NCI-H774 (cell line): ENCODE measurements at regions not wholly inside any gene's neighbourhood (a gene's known extent, or its start where the extent isn't known, plus 50 kb on each side); places are given as distances from the start of the nearest gene placed in this dataset.
"Not testable (repeated sequence)": the region's sequence is repeated elsewhere in the genome, so short reads cannot be mapped to it uniquely, and the experiment has no call there.

Experiments
- DNase-seq: peaks from one replicate; lab custom pipeline; 2025; lab: John Stamatoyannopoulos, UW

DNA sequence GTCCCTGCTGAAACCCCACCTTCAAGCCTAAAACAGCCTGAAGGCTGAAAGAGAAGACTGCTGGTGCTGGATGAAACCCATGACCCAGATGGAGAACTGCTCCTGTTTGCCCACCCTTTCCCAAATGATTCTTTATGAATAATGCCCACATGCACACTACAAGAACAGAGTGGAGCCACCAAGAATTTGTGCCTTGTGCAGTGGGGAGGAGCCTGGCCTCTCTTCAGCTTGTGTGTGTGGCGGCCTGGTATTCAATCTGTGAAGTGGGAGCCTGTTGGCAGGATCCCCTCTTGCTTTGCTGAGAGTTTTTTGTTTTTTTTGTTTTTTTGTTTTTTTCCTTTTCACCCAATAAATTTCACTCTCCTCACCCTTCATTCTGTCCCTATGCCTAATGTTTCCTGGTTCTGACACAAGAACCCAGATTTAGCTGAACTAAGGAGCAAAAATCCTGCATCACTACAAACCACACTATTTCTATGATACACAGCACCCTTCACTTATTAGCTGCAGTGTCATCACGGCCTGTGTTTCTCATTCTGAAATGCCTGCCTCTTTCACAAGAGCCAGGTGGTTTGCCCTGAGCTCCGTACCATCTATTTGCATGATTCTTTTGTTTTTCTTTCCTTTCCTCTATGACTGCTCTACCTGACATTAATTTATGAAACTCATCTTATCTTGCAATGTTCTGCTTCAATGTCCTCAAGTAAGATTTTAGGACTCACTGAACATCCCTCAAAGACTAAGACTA lies 585.5 kb upstream of the ATXN7L3B start:
- DNase-seq = no peak

DNA sequence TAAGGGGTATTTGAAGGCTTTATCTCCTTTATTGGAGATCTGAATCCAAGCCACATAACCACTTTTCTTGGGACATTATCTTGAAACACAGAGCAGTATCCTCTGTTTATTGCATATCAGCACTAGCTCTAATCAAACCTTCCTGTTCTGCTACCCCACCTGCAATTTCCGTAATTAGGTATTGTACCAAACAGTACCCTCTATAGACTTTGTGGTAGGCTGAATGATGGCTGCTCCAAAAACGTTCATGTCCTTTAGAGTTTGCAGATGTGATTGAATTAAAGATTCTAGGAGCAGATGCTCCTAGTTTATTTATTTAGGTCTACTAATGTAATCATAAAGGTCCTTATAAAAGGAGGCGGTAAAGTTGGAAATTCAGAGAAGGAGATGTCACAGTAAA lies 573.0 kb upstream of the ATXN7L3B start:
- DNase-seq = no peak

GRCh38 chr12:73973486-73973885 lies 564.1 kb upstream of the ATXN7L3B start:
- DNase-seq = no peak

GRCh38 chr12:73984552-73984951 lies 553.1 kb upstream of the ATXN7L3B start:
- DNase-seq = no peak

GRCh38 chr12:73991138-73991537 lies 546.5 kb upstream of the ATXN7L3B start:
- DNase-seq = no peak

- DNase-seq = no peak
These were observed 538.7 kb upstream of the ATXN7L3B start for GRCh38 chr12:73998894-73999293.

DNA sequence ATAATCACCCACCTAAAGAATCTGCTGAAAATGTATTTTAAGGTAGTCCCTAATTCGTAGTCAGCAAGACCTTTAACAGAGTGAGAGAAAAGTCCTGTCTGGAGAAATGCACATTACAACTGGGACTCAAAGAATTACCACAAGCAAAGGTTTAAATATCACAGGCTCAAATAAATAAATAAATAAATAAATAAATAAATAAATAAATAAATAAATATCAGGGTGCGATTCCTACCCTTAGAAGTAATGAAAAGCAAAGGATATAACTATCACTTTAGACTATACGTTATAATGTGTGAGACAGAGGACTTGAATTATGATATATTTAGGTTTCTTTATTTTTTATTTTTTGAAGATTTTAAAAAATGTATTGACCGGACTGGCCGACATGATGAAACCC lies 522.5 kb upstream of the ATXN7L3B start:
- no peak for DNase-seq

DNA sequence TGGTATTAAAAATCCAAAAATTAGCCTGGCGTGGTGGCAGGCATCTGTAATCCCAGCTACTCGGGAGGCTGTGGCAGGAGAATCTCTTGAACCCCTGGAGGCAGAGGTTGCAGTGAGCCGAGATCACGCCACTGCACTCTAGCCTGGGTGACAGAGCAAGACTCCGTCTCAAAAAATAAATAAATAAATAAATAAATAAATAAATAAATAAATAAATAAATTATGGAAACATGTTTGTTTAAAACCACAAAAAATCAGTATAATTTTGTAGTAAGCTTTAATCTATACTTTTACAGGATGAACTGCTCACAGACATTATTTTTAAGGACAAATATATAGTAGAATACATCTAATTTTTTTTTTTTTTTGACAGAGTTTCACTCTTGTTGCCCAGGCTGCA lies 521.3 kb upstream of the ATXN7L3B start:
- not testable (repeated sequence) for DNase-seq

DNA sequence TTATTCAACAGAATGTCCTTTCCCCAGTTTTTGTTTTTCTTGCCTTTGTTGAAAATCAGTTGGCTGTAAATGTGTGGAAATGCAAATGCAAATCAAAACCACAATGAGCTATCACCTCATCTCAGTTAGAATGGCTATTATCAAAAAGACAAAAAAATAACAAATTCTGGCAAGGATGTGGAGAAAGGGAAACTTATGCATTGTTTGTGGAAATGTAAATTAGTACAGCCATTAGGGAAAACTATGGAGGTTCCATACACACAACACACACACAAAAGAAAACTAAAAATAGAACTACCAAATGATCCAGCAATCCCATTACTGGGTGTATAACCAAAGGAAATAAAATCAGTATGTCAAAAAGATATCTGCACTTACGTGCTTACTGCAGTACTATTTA lies 518.8 kb upstream of the ATXN7L3B start:
- no peak for DNase-seq

DNA sequence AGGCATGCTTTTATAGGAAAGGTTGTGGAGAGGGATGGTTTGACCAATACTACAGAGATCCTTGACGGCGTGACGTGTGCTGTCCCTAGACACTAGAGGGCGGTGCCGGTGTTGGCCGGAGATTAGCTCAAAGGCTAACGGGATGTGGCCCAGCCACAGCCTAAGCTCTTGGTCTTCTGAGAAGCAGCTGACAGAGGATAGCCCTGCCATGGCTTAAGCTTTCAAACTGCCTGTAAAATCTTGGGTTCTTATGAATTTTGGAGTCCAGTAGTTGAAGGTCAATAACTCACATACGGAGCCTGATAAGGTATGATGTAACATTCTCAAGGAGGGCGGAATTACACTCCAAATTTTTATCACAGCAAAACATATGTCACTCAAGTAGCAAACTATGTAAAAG lies 515.7 kb upstream of the ATXN7L3B start:
- no peak for DNase-seq

GRCh38 chr12:74031045-74031444 lies 506.6 kb upstream of the ATXN7L3B start:
- no peak for DNase-seq

DNA sequence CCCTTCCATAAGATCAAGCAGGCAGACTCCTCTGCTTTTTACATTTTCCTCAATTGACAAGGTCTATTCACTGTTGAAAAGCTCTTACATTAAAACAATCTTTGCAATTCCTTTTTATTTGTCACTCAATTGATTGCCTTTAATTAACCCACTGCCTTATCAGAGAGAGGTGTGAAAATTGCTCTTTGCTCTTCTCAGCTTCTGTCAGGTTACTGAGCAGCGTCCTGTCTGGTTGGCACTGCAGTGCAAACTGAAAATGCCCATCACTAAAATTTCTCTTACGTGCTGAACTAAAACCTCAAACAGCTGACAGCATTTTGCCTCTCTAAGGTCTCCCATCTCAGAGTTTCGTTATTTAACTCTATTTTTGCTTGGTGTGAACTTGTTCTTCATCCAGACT lies 504.1 kb upstream of the ATXN7L3B start:
- no peak for DNase-seq

DNA sequence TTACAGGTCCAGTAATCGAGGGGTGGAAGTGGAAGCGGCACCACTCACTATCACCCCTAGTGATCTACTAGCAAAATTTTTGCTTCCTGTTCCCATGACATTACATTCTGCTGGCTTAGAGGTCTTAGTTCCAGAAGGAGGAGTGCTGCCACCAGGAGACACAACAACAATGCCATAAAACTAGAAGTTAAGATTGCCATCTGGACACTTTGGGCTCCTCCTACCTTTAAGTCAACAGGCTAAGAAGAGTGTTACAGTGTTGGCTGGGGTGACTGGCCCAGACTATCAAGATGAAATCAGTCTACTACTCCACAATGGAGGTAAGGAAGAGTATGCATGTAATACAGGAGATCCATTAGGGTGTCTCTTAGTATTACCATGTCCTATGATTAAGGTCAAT lies 498.5 kb upstream of the ATXN7L3B start:
- DNase-seq = not testable (repeated sequence)

- DNase-seq = no peak
These were observed 494.3 kb upstream of the ATXN7L3B start for GRCh38 chr12:74043343-74043742.

GRCh38 chr12:74049348-74049747 lies 488.3 kb upstream of the ATXN7L3B start:
- DNase-seq = no peak

DNA sequence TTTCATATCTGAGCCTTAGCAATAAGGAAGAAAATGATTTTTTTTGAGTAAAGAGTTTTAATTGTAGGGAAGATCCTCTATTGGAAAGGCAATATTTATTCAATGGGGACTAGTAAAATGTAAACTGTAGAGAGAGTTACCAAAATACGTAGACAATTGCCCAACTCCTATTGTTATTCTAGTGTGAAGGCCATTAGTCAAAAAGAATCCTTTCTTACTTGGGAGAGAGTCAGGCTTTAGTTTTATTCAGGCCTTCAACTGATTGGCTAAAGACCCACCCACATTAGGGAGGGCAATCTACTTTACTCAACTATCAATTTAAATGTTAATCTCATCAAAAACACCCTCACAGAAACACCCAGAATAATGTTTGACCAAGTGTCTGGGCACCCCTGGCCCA lies 485.8 kb upstream of the ATXN7L3B start:
- no peak for DNase-seq

GRCh38 chr12:74066476-74066875 lies 471.2 kb upstream of the ATXN7L3B start:
- DNase-seq = no peak

- no peak for DNase-seq
These were observed 466.5 kb upstream of the ATXN7L3B start for GRCh38 chr12:74071182-74071581.

DNA sequence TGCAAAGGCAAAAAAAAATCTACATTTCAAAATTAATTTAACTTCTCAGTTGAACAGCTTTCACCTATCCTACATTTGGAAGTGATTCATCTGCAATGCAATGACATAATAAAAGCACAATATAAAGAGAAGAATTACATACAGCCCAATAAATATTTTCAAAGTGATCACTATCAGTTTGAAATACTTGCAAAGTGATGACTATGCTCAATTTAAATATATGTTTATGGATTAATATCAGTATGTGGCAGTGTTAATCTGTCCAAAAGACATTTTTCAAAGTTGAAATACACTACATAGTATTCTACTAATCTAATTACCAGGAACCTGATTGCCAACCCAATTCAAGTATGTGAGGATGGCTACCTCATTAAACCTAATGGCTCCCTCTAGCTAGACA lies 460.7 kb upstream of the ATXN7L3B start:
- DNase-seq = no peak

GRCh38 chr12:74105434-74105833 lies 432.2 kb upstream of the ATXN7L3B start:
- no peak for DNase-seq

- DNase-seq = no peak
These were observed 428.9 kb upstream of the ATXN7L3B start for GRCh38 chr12:74108729-74109128.

DNA sequence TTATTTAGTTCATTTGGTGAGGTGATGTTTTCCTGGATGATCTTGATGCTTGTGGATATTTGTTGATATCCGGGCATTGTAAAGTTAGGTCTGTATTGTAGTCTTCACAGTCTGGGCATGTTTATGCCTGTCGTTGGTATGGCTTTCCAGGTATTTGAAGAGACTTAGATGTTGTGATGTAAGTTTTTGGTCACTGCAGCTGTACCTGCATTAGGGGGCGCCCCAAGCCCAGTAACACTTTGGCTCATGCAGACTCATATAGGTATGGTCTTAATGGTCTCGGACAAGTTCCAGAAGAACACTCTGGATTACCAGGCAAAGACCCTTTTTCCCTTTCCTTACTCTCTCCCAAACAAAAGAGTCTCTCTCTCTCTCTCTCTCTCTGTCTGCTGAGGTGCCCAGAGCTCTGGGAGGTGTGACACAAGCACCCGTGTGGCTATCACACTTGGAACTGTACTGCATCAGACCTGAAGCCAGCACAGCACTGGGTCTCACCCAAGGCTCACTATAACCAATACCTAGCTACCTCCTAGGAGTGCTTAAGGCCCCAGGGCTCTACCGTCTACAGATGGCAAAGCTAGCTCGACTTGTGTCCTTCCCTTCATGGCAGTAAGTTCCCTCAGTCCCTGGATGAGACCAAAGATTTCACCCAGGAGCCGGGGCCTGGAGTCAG lies 425.8 kb upstream of the ATXN7L3B start:
- no peak for DNase-seq

- no peak for DNase-seq
These were observed 417.7 kb upstream of the ATXN7L3B start for GRCh38 chr12:74119811-74120362.

DNA sequence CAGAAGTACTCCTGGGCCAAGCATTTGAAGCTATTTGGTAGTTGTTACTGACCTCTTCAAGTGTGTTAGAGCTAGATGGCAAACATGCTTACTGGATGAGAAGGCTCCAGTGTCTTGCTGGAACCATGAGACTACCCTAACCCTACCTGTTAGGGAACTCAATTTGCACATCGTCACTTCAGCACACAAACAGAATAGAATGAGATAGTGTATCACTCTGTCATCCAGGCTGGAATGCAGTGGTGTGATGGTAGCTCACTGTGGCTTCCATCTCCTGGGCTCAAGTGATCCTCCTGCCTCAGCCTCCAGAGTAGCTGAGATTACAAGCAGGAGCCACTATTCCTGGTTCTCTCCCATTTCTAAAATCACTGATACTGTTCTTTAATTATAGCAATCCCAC lies 417.0 kb upstream of the ATXN7L3B start:
- no peak for DNase-seq
